Neuron (in vitro differentiated cells): ENCODE measurements at regions not wholly inside any gene's neighbourhood (a gene's known extent, or its start where the extent isn't known, plus 50 kb on each side); places are given as distances from the start of the nearest gene placed in this dataset.

Experiments used
- H2AFZ ChIP-seq: one replicate; pipeline ENCODE4 v1.6.1; 2013; ENCODE audit warnings: low read depth, mild to moderate bottlenecking, inconsistent platforms, low read length, moderate library complexity
- H3K27me3 ChIP-seq: one replicate; pipeline ENCODE4 v1.6.1; 2013; ENCODE audit warnings: low read length; ENCODE audit not compliant: insufficient read depth
- H3K36me3 ChIP-seq: one replicate; pipeline ENCODE4 v1.6.1; 2013; ENCODE audit warnings: low read length; ENCODE audit not compliant: insufficient read depth
- H3K4me1 ChIP-seq: one replicate; pipeline ENCODE4 v1.6.1; 2013; ENCODE audit warnings: low read length; ENCODE audit not compliant: insufficient read depth
- H3K4me3 ChIP-seq: 2 replicates; pipeline ENCODE4 v1.5.1; 2013; ENCODE audit warnings: mild to moderate bottlenecking, low read length, moderate library complexity
- H3K9me3 ChIP-seq: one replicate; pipeline ENCODE4 v1.6.1; 2013; ENCODE audit warnings: low read length

DNA sequence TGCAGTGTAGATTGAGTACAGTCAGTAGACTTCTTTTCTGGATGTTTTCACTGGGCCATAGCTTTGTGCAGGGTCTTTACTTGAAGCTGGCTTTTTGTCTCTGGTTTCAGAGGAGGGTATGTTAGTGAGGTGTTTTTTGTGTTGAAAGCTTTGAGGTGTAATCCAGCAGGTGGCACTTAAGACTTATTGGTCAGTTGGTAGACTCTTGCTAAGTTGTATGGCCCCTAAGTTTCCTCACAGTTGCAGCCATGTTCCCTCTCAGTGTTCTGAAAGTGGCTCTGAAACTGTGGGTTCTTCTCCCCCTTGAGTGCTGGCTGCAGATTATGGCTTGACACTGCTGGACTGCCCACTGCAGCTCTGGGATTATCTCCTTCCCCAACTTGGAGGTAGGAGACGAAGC is 55.7 kb upstream of the SLC44A1 start:
- Histone ChIP-seq H3K4me1 (no peaks in the 10 kb centered on the region), H2AFZ (no peak overlapping the region), H3K27me3 (no peaks in the 10 kb centered on the region), H3K36me3 (no peaks in the 10 kb centered on the region), H3K4me3 (no peak overlapping the region), H3K9me3 (no peaks in the 10 kb centered on the region)

DNA sequence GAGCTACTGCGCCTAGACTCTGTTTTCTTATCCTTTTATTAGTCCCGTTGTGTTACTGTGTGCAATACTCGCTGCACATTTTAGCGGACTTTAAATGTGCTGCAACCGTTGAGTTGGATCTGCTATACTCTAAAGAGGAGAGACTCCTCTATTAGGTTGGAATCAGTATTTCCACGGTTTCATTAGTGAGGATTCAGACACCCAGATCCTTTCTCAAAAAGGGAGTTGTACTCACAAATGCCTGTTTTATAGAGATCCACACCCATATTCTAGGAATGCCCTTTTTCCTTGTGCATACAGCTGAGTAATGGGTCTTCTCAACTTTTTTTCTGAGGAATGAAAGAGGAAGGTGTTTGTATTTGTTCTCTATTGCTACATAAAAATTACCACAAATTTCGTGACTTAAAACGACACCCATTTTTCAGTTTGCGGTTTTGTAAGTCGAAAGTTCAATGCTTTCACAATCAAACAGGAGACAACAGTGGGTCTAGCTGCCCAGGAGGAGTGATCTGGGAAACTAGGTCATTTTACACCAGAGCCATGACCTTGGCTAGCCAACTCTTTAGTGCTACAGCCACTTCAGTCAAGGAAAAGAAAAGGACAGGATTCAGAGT is 52.8 kb upstream of the SLC44A1 start:
- Histone ChIP-seq H3K4me1 (no peaks in the 10 kb centered on the region), H3K27me3 (no peaks in the 10 kb centered on the region), H2AFZ (no peak overlapping the region), H3K36me3 (no peaks in the 10 kb centered on the region), H3K4me3 (no peak overlapping the region), H3K9me3 (no peaks in the 10 kb centered on the region)

DNA sequence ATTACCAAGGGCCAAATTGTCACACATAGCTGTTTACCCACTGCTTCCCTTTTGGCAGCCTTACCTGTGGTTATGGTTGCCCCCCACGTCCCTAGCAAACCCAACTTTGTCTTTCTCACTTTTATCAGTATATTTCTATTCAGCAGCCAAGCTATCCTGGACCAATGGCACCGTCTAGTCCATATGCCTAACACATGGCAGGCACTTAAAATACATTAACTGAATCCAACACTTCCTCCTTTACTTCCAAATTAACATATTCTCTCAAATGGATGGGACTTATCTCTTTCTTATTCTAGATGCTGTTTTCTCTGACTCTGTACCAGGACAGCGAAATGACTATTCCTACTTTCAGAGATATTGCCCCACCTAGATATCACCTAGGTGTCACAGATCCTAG is 50.9 kb upstream of the SLC44A1 start:
- no peaks in the 10 kb centered on the region for H3K27me3 ChIP-seq
- no peak overlapping the region for H3K4me3 ChIP-seq
- H2AFZ ChIP-seq = no peak overlapping the region
- H3K9me3 ChIP-seq = no peaks in the 10 kb centered on the region
- no peaks in the 10 kb centered on the region for H3K4me1 ChIP-seq
- H3K36me3 ChIP-seq = no peaks in the 10 kb centered on the region

DNA sequence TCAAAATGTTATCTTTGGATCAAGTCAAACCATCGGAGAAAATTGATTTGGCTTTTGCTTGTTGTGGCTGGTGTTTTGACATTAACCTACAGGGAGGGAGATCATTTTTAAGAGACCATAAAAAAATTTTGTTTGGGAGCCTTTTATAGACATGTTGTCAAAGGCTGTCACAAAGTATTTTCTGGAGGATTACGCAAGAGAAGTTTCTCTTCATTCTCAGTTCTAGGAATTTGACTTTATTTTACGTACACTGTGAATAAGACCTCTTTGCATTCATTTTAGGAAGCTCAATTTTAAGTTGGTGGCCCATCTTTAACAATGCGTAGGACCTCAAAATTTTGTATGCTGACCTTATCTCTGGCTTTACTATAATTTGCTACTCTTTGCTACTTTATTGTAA is 50.2 kb upstream of the SLC44A1 start:
- no peaks in the 10 kb centered on the region for H3K36me3 ChIP-seq
- no peaks in the 10 kb centered on the region for H3K9me3 ChIP-seq
- no peaks in the 10 kb centered on the region for H3K27me3 ChIP-seq
- no peak overlapping the region for H2AFZ ChIP-seq
- no peaks in the 10 kb centered on the region for H3K4me1 ChIP-seq
- no peak overlapping the region for H3K4me3 ChIP-seq
